ENCODE measurements at regions not wholly inside any gene's neighbourhood (a gene's known extent, or its start where the extent isn't known, plus 50 kb on each side); places are given as distances from the start of the nearest gene placed in this dataset.

- Histone ChIP-seq H3K36me3 (no peaks in the 10 kb centered on the region), H3K4me1 (no peaks in the 10 kb centered on the region), H3K4me3 (no peak overlapping the region), H3K27ac (no peak overlapping the region), H3K9me3 (no peaks in the 10 kb centered on the region), H3K27me3 (no peaks in the 10 kb centered on the region)
- DNase-seq (ENCODE audit: low spot score in 2 of 2) = no peak
- TF ChIP-seq POLR2A (IDR thresholded peaks at IDR 0.05) (no peak), EP300 (IDR thresholded peaks at IDR 0.05) (no peak), POLR2AphosphoS5 (IDR thresholded peaks at IDR 0.05) (no peak)
- TF ChIP-seq, protein P1, sequence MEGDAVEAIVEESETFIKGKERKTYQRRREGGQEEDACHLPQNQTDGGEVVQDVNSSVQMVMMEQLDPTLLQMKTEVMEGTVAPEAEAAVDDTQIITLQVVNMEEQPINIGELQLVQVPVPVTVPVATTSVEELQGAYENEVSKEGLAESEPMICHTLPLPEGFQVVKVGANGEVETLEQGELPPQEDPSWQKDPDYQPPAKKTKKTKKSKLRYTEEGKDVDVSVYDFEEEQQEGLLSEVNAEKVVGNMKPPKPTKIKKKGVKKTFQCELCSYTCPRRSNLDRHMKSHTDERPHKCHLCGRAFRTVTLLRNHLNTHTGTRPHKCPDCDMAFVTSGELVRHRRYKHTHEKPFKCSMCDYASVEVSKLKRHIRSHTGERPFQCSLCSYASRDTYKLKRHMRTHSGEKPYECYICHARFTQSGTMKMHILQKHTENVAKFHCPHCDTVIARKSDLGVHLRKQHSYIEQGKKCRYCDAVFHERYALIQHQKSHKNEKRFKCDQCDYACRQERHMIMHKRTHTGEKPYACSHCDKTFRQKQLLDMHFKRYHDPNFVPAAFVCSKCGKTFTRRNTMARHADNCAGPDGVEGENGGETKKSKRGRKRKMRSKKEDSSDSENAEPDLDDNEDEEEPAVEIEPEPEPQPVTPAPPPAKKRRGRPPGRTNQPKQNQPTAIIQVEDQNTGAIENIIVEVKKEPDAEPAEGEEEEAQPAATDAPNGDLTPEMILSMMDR (IDR thresholded peaks at IDR 0.05) = no peak
- 85% methylated on average over 4 of the region's 4 CpGs for WGBS
Measured at GRCh38 chr7:41024126-41024525, 678.8 kb downstream of the INHBA start.

DNA sequence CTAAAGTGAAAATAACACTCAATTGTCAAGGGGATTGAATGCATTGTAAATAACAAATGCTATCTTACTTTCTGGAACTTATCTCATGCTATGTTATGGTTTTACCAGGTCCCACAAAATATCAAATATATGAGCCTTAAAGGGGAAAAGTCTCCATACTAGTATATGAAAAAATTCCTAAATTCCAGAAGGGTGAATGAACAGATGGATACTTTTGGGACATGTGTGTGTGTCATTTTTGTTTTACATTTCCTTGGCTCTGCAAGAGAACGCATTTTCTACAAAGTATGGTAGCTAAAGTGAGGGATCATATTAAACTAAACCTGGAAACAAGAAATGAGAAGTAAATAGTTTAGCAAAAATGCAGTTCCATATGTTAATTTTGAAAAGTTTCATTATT is 682.8 kb downstream of the INHBA start:
- Histone ChIP-seq H3K9me3 (no peaks in the 10 kb centered on the region), H3K27me3 (no peaks in the 10 kb centered on the region), H3K27ac (no peak overlapping the region), H3K4me1 (no peaks in the 10 kb centered on the region), H3K4me3 (no peak overlapping the region), H3K36me3 (no peaks in the 10 kb centered on the region)
- TF ChIP-seq POLR2AphosphoS5 (IDR thresholded peaks at IDR 0.05) = no peak
- no peak for TF ChIP-seq EP300 (IDR thresholded peaks at IDR 0.05)
- TF ChIP-seq, protein P1 (IDR thresholded peaks at IDR 0.05) = no peak
- no peak for TF ChIP-seq POLR2A (IDR thresholded peaks at IDR 0.05)
- 96% methylated on average over 1 of the region's 1 CpG for WGBS
- no peak for DNase-seq (ENCODE audit: low spot score in 2 of 2)

GRCh38 chr7:41013117-41013516 is 689.8 kb downstream of the INHBA start:
- WGBS = 93% methylated on average over 5 of the region's 5 CpGs

GRCh38 chr7:41012041-41012440 is 690.8 kb downstream of the INHBA start:
- H3K9me3 ChIP-seq = no peaks in the 10 kb centered on the region
- no peak overlapping the region for H3K4me3 ChIP-seq
- no peaks in the 10 kb centered on the region for H3K27me3 ChIP-seq
- TF ChIP-seq EP300 (IDR thresholded peaks at IDR 0.05) (no peak), POLR2AphosphoS5 (IDR thresholded peaks at IDR 0.05) (no peak), POLR2A (IDR thresholded peaks at IDR 0.05) (no peak)
- TF ChIP-seq, protein P1 (IDR thresholded peaks at IDR 0.05) = no peak
- DNase-seq (ENCODE audit: low spot score in 2 of 2) = no peak
- H3K27ac ChIP-seq = no peak overlapping the region
- H3K4me1 ChIP-seq = peaks cover 4% of the 10 kb centered on the region
- H3K36me3 ChIP-seq = no peaks in the 10 kb centered on the region
- WGBS = 94% methylated on average over 6 of the region's 6 CpGs

More at GRCh38 chr7:41013117-41013516, 689.8 kb downstream of the INHBA start:
- H3K27ac ChIP-seq = no peak overlapping the region
- no peaks in the 10 kb centered on the region for H3K4me1 ChIP-seq
- H3K36me3 ChIP-seq = no peaks in the 10 kb centered on the region
- no peak for DNase-seq (ENCODE audit: low spot score in 2 of 2)
- H3K27me3 ChIP-seq = no peaks in the 10 kb centered on the region
- no peaks in the 10 kb centered on the region for H3K9me3 ChIP-seq
- no peak overlapping the region for H3K4me3 ChIP-seq
- TF ChIP-seq, protein P1 (IDR thresholded peaks at IDR 0.05) = no peak
- TF ChIP-seq POLR2AphosphoS5 (IDR thresholded peaks at IDR 0.05) (no peak), EP300 (IDR thresholded peaks at IDR 0.05) (no peak), POLR2A (IDR thresholded peaks at IDR 0.05) (no peak)

GRCh38 chr7:41010967-41011366 is 691.9 kb downstream of the INHBA start:
- no peak overlapping the region for H3K4me3 ChIP-seq
- H3K9me3 ChIP-seq = no peaks in the 10 kb centered on the region
- peaks cover 11% of the 10 kb centered on the region for H3K4me1 ChIP-seq
- TF ChIP-seq POLR2AphosphoS5 (IDR thresholded peaks at IDR 0.05) (no peak), EP300 (IDR thresholded peaks at IDR 0.05) (no peak), POLR2A (IDR thresholded peaks at IDR 0.05) (no peak)
- TF ChIP-seq, protein P1 (IDR thresholded peaks at IDR 0.05) = no peak
- 47% methylated on average over 4 of the region's 4 CpGs for WGBS
- no peaks in the 10 kb centered on the region for H3K36me3 ChIP-seq
- no peak overlapping the region for H3K27ac ChIP-seq
- no peaks in the 10 kb centered on the region for H3K27me3 ChIP-seq
- DNase-seq (ENCODE audit: low spot score in 2 of 2) = no peak

Measured in suprapubic skin (tissue), 4 donors.